Vagina (tissue), 2 donors: ENCODE measurements at regions not wholly inside any gene's neighbourhood (a gene's known extent, or its start where the extent isn't known, plus 50 kb on each side); places are given as distances from the start of the nearest gene placed in this dataset.

Experiments
- POLR2AphosphoS5 ChIP-seq, 2 donors: sonication (generic); formaldehyde crosslinking; IDR thresholded peaks; one replicate each; pipeline ENCODE4 v1.9.0; 2017; ENCODE audit warnings: antibody characterized with exemption in 2 of 2, mild to moderate bottlenecking in 2 of 2, low read depth in 1 of 2; ENCODE audit not compliant: insufficient read depth in 1 of 2
- TF ChIP-seq, protein P1 (sequence below), 3 experiments: fragments of 450-650 bp in 2 of 3; fragments of 200-600 bp in 1 of 3; sonication (generic) in 1 of 3; IDR thresholded peaks; one replicate each; pipeline ENCODE4 v1.5.1; 2017 to 2019; ENCODE audit warnings: antibody characterized with exemption in 3 of 3, mild to moderate bottlenecking in 2 of 3, moderate library complexity in 2 of 3

DNA sequence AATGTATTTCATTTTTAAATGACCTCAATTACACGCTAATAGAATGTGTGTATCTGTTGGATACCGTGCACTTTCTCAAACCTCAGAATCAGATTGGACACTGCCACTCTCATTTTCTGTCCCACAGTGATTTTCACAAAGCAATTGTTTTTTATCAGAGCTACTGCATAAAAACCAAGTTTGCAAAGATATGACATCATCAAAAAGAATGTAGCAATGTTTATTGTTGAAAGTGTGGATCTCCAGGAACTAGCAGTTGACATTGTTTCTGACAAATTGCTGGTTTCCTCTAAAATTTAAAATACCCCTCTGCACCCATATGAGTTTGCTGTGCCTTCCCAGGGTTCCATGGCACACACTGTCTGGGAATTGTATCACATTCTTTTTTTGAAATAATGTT is 362.7 kb upstream of the DDI1 start:
- TF ChIP-seq, protein P1, sequence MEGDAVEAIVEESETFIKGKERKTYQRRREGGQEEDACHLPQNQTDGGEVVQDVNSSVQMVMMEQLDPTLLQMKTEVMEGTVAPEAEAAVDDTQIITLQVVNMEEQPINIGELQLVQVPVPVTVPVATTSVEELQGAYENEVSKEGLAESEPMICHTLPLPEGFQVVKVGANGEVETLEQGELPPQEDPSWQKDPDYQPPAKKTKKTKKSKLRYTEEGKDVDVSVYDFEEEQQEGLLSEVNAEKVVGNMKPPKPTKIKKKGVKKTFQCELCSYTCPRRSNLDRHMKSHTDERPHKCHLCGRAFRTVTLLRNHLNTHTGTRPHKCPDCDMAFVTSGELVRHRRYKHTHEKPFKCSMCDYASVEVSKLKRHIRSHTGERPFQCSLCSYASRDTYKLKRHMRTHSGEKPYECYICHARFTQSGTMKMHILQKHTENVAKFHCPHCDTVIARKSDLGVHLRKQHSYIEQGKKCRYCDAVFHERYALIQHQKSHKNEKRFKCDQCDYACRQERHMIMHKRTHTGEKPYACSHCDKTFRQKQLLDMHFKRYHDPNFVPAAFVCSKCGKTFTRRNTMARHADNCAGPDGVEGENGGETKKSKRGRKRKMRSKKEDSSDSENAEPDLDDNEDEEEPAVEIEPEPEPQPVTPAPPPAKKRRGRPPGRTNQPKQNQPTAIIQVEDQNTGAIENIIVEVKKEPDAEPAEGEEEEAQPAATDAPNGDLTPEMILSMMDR (IDR thresholded peaks at IDR 0.05), result no peak
- no peak for TF ChIP-seq POLR2AphosphoS5 (IDR thresholded peaks at IDR 0.05; ENCODE audit: insufficient read depth in 1 of 2, low read depth in 1 of 2)
